ENCODE measurements at regions not wholly inside any gene's neighbourhood (a gene's known extent, or its start where the extent isn't known, plus 50 kb on each side); places are given as distances from the start of the nearest gene placed in this dataset.
A peak's percentile ranks its signal among the peaks of the same experiment; 100 is the strongest.

DNA sequence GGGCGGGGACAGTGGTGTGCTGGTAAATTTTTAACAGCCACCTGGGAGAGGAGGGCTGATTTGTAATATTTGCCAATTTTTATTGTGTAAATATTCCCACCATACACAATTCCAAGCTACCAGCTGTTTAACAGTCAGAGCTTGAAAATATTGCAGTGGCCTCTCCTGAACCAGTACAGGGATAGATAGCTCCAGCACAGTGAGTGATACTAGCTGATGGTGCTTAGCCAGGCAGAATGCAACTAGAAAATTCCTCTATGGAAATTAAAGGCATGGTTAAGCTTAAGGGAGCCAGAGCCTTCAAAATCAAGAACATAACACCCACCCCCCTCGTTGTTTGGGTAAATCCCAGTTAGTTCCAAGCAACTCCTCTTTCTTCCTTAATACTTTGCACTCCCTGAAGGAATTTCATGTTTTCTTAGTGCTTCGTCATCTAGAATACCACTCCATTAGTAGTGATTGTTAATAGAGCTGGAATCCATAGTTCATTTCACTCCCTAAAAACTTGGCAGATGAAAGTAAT lies 96.6 kb downstream of the CYB561 start:
- DNase-seq: peak; percentile 2

DNA sequence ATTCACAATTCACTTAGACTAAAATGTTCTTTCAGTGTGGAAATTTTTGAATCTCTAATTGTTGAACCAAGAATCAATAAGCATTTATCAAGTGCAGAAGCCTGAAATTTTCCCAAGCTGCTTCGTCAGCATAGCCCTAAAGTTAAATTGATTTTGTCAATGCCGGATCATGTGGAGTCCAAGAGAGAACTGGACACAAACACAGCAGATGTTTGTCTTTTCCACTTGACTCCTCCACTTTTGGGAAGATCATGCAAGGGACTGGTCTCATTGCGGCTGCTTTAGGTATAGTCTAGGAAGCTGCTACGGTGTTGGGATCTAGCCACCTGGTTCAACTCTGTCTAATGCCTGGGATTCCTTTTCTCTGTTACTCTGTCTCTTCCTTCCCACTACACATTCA lies 95.7 kb downstream of the CYB561 start:
- DNase-seq: no peak

DNA sequence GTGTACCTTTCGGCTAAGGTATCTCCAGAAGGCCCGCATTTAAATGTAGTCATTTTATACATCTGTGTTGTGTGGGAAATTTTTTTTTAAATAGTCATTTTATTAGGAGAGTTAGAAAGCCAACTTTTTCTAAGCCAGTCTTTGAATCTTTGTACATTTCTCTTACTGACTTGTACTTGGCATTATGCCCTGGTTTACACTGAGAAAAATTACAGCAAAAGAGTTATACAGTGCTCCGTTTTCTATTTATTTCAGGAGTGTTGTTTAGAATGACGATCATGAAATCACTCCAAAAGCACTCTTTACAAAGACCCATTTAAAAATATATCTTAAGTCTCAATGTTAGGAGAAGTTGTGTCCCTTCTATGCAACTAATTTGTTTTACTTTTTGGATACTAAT lies 91.8 kb downstream of the CYB561 start:
- DNase-seq: no peak

DNA sequence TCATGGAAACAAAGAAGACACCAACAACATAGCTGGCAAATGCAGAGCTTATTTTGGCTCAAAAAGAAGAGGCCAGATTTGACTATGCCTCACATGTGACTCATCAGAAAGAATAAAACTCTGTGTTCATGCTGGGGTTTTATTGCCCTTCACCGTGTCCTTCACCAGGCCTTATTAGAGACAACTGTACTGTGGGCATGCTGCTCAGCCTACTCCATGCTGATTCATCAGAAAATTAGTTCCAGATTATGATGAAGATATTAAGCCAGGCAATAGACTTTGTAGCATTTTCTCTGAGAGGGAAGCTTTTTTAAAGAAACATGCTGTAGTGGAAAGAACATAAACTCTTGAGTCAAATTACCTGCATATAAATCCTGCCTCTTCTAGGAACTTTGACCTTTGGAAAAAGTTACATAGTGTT lies 89.8 kb downstream of the CYB561 start:
- DNase-seq: no peak

DNA sequence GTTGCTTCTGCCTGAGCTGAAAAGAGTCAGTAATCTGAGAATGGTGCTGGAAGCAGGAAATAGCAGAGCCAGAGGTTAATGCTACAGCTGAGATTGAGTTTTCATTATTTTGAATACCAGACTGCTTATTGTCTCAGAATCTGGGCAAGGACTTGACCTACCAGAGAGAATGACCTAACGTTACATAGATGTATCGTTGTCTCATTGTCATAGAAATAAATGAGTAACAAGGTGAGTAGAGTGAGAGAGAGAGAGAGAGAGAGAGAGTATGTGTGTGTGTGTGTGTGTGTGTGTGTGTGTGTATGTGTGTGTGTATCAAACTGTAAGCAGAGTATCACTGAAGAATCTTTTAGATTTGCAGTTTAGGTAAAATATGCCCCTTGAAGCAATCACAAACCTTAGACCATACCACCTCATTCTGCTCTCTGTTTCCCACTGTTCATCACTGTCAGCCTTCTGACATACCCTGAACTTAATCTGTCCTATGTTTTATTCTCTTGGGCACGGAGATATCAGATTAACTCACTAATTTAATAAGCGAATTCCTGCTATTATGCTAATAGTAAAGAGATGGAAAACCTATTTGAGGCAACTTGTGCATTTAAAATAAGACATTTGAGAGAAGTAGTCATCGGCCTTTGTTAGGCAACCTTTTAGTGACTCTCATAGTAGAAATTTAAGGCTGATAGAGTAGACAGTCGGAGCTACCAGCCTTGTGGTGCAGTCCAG lies 87.8 kb downstream of the CYB561 start:
- DNase-seq: no peak

DNA sequence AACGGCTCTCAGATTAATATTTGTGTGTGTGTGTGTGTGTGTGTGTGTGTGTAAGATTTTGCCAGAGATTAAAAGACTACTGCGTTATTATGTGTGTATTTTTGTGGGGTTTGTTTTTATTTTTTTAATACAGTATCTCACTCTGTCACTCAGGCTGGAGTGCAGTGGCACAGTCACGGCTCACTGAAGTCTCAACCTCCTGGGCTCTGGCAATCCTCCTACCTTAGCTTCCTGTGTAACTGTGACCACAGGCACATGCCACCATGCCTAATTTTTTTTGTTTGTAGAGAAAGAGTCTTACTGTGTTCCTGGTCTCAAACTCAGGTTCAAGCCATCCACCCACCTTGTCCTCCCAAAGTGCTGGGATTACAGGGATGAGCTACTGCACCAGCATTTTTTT lies 87.2 kb downstream of the CYB561 start:
- DNase-seq: no peak

DNA sequence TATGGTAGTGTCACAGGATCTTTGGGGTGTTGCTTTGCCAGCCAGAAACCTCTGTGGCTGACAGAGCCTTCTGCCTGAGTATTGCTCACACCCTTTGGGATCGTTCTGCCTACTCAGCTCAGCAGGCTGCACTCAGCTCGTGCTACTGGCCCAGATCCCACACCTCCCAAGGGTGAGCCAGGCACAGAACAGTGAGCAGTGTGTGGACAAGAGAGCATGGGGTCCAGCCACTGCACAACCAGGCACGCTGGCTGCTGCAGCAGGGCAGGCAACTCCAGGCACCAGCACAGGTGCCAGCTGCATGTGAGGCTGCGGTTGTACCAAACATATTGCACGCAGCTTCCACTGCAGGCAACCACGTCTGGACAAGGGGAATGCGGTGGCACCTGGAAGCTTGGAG lies 84.9 kb downstream of the CYB561 start:
- DNase-seq: no peak

DNA sequence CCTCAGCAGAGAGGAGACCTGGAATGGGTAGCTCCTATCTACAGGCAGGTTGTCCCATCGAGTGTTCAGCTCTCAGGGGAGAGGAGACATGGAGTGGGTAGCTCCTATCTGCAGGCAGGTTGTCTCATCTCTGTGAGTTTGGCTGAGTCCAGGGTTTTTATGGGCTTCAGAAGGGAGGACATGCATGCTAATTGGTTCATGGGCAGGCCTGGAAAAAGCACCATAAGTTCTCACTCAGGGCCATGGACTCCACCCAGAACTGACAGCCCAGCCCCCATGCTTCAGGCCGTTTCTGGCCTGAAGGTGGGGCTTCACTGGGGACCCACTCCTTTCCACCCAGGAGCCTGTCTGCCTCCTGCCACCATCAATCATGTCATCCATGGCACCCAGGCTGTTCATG lies 84.0 kb downstream of the CYB561 start:
- DNase-seq: no peak

DNA sequence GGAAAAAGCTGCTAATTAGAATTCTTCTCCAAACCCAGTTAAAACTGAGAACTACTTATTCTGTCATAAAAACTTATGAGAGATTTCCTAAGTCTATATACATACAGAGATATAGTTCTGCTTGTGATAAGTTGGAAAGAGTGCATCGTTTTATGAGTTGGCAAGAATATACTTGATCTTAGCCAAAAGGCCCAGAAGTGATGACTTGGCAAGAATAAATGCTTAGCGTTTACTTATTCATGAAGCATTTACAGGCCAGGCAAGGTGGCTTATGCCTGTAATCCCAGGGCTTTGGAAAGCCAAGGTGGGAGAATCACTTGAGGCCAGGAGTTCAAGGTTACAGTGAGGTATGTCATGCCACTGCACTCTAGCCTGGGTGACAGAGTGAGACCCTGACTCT lies 81.7 kb downstream of the CYB561 start:
- no peak for DNase-seq

DNA sequence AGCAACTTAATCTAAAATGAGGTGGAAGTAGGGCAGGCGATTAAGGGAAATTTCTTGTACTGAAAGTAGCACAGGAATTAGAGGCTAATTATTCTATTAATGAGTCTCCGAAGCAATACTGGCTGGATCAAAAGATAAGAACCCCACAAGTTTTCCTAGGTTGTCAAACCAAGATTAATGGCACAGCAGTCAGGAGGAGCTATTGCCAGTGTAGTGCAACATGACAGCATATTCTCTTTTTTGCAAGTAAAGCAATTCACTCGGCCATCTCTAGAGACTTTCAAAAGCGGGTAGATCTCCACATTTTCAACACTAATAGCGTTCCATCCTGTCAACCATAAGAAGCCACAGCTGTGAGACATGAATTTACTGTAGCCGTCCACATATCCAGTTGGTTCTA lies 81.2 kb downstream of the CYB561 start:
- DNase-seq: no peak

DNA sequence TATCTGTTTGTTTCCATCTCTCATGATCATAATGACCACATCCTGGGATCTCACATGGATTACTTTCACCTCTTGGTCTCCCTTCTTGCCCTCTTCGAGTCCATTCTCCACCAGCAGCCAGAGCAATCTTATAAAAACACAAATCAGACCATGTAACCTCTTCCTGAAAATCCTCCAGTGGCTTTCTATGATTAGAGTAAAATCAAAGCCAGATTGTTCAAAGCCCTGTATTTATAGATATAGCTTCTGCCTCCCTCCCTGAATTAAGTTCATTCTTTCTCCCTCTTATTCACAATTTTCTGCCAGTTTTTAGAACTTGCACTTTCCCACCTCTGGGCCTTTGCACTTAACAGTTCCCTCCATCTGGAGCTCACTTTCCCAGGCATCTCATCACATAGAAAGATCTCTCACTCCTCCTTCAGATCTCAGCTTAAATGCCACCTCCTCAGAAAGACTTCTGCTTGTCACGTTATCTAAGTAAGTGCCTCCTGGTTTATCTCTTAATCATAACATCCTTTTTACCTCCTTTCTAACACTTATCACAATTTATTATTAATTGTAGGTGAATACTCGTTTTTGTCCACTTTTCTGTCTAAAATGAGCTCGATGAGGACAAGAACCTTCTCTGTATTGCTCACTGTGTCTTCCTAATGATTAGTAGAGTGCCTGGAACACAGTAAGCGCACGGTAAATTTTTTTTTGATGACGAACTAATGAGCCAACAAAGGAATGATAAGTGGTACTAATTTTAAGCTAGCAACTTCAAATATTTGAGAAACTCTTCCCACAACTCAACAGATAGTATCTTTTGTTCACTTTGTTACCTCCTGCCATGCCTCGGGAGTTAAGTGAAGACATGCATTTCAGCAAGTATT lies 80.5 kb downstream of the CYB561 start:
- no peak for DNase-seq

DNA sequence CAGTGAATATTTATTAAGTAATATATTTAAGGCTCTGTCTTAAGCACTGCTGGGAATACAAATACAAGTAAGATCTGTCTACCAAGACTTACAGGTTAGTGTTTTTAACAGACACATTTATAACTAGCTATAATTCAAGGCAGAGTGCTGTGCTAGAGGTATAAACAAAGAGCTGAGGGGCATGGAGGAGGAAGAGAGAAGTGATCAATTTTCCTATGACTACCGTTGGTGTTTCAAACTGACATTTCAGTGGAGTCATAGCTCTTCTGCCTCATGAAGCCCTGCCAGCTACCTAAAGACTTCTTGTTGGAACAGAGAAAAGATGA lies 79.9 kb downstream of the CYB561 start:
- DNase-seq: no peak

DNA sequence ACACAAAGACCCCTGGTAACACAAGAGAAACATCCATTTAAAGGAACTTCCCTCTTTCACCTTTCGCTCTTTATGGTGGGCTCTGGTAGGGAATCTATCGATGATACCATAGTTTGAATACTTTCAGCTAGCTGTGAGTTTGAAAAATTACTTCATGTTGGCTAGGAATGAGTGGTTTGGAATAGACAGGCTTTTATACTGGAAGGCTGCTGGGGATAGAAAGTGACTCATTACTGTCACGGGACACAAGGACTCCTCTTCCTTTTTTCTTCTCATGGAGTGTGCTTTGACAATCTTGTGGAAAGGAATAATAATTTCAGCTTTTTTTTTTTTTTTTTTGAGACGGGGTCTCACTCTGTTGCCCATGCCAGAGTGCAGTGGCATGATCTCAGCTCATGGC lies 76.9 kb downstream of the CYB561 start:
- no peak for DNase-seq

DNA sequence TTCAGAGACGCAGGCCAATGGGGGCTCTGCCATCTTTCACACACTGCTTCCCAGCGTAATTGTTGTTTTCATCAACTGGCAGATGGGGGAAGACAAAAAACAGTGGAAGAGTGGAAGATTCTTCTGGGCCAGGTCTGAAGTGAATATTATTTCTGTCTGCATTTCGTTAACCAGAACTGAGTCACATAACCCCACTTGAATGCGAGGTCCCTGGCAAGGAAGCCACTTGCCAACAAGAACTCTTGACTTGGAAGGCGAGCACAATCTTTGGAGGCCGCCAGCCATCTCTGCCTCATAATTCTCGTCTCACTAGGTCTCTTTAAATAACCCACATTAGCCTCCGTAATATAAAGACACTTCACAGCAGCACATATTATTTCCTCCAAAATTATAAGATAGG lies 75.4 kb downstream of the CYB561 start:
- DNase-seq: no peak

DNA sequence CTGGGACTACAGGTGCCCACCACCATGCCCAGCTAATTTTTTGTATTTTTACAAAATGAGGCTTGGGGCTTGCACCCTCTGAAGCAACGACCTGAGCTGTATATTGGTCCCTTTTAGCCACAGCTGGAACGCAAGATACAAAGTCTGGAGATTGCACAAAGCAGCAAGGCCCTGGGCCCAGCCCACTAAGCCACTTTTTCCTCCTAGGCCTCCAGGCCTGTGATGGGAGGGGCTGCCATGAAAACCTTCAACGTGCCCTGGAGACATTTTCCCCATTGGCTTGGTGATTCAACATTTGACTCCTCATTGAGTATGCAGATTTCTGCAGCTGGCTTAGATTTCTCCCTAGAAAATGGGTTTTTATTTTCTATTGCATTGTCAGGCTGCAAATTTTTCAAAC lies 69.2 kb downstream of the CYB561 start:
- no peak for DNase-seq

DNA sequence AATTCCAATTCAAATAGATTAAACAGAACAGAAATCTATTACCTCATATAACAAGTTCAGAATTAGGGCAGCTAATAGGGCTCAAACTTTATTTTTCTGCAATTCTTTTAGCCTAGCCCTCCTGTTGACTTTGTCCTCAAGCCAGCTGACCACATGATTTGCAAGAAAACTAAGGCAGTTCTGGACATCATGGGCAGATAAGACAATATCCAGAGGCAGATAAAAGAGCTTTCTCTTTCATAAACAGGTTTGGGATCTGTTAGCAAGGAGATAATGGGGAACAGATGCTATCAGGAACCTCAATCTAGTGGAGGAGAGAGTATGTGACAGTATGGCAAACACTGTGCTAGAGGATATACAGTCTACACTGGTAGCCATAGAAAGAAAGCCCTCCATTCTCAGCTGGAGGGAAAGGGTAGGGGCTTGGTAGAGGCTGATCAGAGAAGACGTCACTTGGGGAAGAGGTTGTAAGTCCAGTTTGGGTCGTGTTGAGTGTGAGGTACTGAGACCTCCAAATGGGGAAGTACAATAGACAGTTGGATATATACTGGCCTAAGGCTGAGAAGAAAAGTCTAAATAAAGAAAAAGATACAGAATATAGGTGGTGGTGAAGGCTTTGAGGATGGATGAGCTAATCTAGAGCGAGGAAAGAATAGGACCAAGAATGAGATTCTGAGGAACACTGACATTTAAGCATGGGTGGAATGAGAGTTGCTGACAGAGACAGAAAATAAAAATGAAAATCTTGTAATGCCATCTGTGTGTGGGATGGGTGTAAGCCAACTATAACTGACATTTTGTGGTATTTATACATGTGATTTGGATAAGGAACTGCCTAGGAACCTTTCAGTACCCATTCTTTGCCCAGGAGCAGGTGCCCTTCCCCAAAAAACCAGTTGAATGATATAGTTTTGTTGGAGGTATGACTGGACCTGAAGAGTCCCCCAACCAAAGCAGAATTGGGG lies 67.4 kb downstream of the CYB561 start:
- no peak for DNase-seq

DNA sequence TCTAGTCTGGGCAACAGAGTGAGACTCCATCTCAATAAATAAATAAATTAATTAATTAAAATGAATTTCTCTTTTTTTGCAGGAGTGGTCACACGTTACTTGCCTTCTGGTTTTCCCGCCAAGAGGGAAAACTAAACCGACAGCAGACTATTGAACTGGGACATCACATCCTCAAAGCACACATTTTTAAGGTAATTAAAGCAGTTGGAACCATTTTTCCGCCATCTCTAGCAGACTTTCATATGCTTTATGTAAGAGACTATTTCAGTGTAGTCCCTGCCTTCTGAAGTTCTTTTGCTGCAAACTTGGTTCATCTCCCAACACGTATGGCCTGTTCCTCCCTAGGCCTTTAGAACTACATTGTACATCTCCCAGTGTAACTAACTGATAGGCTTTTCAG lies 66.5 kb downstream of the CYB561 start:
- DNase-seq: no peak

DNA sequence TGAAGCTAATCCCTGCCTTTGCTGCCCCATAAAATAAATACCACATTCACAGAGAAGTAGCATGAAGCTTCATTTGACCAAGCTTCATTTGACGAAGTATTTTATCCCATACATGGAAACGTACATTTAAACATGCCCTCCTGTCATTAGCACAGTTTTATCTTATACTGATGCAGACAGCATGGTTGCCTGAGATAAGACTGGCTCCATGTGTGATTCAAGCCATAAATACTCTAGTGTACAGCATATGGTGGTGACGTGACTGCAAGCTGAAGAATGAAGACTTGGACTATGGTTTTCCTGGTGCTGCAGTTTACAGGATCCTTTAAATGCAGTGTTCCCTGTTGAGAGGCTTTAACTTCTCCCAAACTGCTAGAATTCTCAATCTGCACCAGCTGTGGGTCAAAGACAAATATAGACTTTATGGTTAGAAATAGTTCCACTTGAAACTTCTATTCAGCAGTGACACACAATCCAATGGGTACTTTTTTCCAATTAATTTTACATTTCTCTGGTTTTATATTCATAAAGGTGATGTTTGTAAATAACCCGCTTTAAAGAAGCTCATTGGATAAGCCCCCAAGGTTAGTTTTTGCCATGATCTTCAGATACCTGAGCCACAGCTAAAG lies 64.9 kb downstream of the CYB561 start:
- no peak for DNase-seq

DNA sequence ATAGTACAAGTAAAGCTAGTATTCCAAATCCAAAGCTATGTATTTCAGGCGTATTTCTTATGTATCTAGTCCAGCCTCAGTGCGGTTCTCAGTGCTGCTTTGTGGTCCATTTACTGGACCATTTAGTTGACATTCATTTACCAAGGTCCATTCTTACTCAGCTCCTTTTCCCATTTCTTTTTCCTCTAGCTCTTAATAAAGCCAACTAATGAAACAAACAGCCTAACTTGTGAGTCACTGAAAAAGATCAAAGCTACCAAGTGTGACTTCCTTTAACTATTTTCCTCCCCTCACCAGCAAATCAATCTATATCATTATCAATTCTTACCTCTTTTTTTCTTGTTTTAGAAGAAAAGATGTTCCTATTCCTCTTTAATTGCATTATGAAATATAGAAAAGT lies 64.0 kb downstream of the CYB561 start:
- no peak for DNase-seq
